ENCODE measurements at regions not wholly inside any gene's neighbourhood (a gene's known extent, or its start where the extent isn't known, plus 50 kb on each side); places are given as distances from the start of the nearest gene placed in this dataset.

GRCh38 chr1:234882898-234883297 is 245.7 kb downstream of the TOMM20 start:
- Histone ChIP-seq H3K9ac (ENCODE audit: low read length) (no peak overlapping the region), H4K20me1 (ENCODE audit: insufficient read depth) (no peaks in the 10 kb centered on the region), H3K79me2 (replicated peaks; ENCODE audit: insufficient read depth, low read length) (no peaks in the 10 kb centered on the region), H3K36me3 (ENCODE audit: insufficient read depth, low read length) (no peaks in the 10 kb centered on the region), H3F3A (ENCODE audit: insufficient read depth, low read length, poor library complexity, severe bottlenecking) (no peaks in the 10 kb centered on the region), H2AFZ (ENCODE audit: low read depth, low read length) (no peak overlapping the region), H3K9me2 (ENCODE audit: insufficient read depth, low read length) (no peaks in the 10 kb centered on the region), H3K9me3 (ENCODE audit: low read length) (no peaks in the 10 kb centered on the region), H3K27ac (ENCODE audit: low read length) (no peak overlapping the region), H3K27me3 (ENCODE audit: insufficient read depth, low read depth, low read length) (no peaks in the 10 kb centered on the region), H3K4me3 (ENCODE audit: low read length) (no peak overlapping the region), H3K4me2 (ENCODE audit: low read length) (no peak overlapping the region)
- TF ChIP-seq EZH2 (IDR thresholded peaks at IDR 0.05; ENCODE audit: borderline replicate concordance, insufficient read depth, low read length, poor library complexity, severe bottlenecking): no peak
- no peak for TF ChIP-seq EP300 (conservative IDR thresholded peaks at IDR 0.05; ENCODE audit: poor library complexity, severe bottlenecking)
- TF ChIP-seq MXI1 (conservative IDR thresholded peaks at IDR 0.05; ENCODE audit: poor library complexity, severe bottlenecking): no peak
- no peak for TF ChIP-seq POLR2AphosphoS5 (IDR thresholded peaks at IDR 0.05)
- TF ChIP-seq SMC3 (conservative IDR thresholded peaks at IDR 0.05; ENCODE audit: poor library complexity): no peak
- no peak for TF ChIP-seq TAF1 (IDR thresholded peaks at IDR 0.05; ENCODE audit: low read depth)
- no peak for TF ChIP-seq CTCF (IDR thresholded peaks at IDR 0.05; ENCODE audit: poor library complexity, severe bottlenecking)
- TF ChIP-seq REST (IDR thresholded peaks at IDR 0.05; ENCODE audit: borderline replicate concordance): no peak
- TF ChIP-seq RAD21 (conservative IDR thresholded peaks at IDR 0.05): no peak

- Histone ChIP-seq H3K9me3 (ENCODE audit: low read length) (no peaks in the 10 kb centered on the region), H3K27me3 (ENCODE audit: insufficient read depth, low read depth, low read length) (no peaks in the 10 kb centered on the region), H3K9me2 (ENCODE audit: insufficient read depth, low read length) (no peaks in the 10 kb centered on the region), H3K4me2 (ENCODE audit: low read length) (no peak overlapping the region), H4K20me1 (ENCODE audit: insufficient read depth) (no peaks in the 10 kb centered on the region), H2AFZ (ENCODE audit: low read depth, low read length) (no peak overlapping the region), H3K9ac (ENCODE audit: low read length) (no peak overlapping the region), H3K79me2 (replicated peaks; ENCODE audit: insufficient read depth, low read length) (no peaks in the 10 kb centered on the region), H3F3A (ENCODE audit: insufficient read depth, low read length, poor library complexity, severe bottlenecking) (no peaks in the 10 kb centered on the region), H3K27ac (ENCODE audit: low read length) (no peak overlapping the region), H3K36me3 (ENCODE audit: insufficient read depth, low read length) (no peaks in the 10 kb centered on the region), H3K4me3 (ENCODE audit: low read length) (no peak overlapping the region)
- TF ChIP-seq MXI1 (conservative IDR thresholded peaks at IDR 0.05; ENCODE audit: poor library complexity, severe bottlenecking) (no peak), POLR2AphosphoS5 (IDR thresholded peaks at IDR 0.05) (no peak), CTCF (IDR thresholded peaks at IDR 0.05; ENCODE audit: poor library complexity, severe bottlenecking) (no peak), RAD21 (conservative IDR thresholded peaks at IDR 0.05) (no peak)
Measured at GRCh38 chr1:234881893-234882771, 246.5 kb downstream of the TOMM20 start.

Data from neural cell (in vitro differentiated cells).